CD4-positive, alpha-beta T cell treated with Interleukin-21 for 1 hour (primary cell): ENCODE measurements at regions not wholly inside any gene's neighbourhood (a gene's known extent, or its start where the extent isn't known, plus 50 kb on each side); places are given as distances from the start of the nearest gene placed in this dataset.

Source experiments
- DNase-seq: peaks from one replicate; pipeline ENCODE4 v3.0.0-alpha.2; 2020

- DNase-seq: no peak
Measured at GRCh38 chr2:18123211-18123570, 244.7 kb downstream of the KCNS3 start.

GRCh38 chr2:18122544-18123210 is 244.2 kb downstream of the KCNS3 start:
- no peak for DNase-seq

- DNase-seq: no peak
Measured at GRCh38 chr2:18119883-18120282, 241.4 kb downstream of the KCNS3 start.

GRCh38 chr2:18118703-18119102 is 240.2 kb downstream of the KCNS3 start:
- no peak for DNase-seq

- DNase-seq: no peak
Measured at GRCh38 chr2:18117592-18117991, 239.1 kb downstream of the KCNS3 start.

GRCh38 chr2:18110222-18110621 is 231.8 kb downstream of the KCNS3 start:
- DNase-seq: no peak

- DNase-seq: no peak
Measured at GRCh38 chr2:18106841-18107240, 228.4 kb downstream of the KCNS3 start.

GRCh38 chr2:18105929-18106328 is 227.5 kb downstream of the KCNS3 start:
- DNase-seq: no peak

GRCh38 chr2:18104595-18105224 is 226.2 kb downstream of the KCNS3 start:
- DNase-seq: no peak

GRCh38 chr2:18096836-18097405 is 218.5 kb downstream of the KCNS3 start:
- DNase-seq: no peak

GRCh38 chr2:18094277-18094676 is 215.8 kb downstream of the KCNS3 start:
- DNase-seq: no peak

GRCh38 chr2:18093196-18093595 is 214.7 kb downstream of the KCNS3 start:
- DNase-seq: no peak

GRCh38 chr2:18092760-18093159 is 214.3 kb downstream of the KCNS3 start:
- no peak for DNase-seq

GRCh38 chr2:18085593-18085992 is 207.1 kb downstream of the KCNS3 start:
- no peak for DNase-seq

GRCh38 chr2:18084376-18084775 is 205.9 kb downstream of the KCNS3 start:
- DNase-seq: no peak

GRCh38 chr2:18083806-18084205 is 205.3 kb downstream of the KCNS3 start:
- no peak for DNase-seq

GRCh38 chr2:18078216-18078615 is 199.7 kb downstream of the KCNS3 start:
- DNase-seq: no peak

- no peak for DNase-seq
Measured at GRCh38 chr2:18077704-18078103, 199.2 kb downstream of the KCNS3 start.

- DNase-seq: no peak
Measured at GRCh38 chr2:18077231-18077630, 198.8 kb downstream of the KCNS3 start.

GRCh38 chr2:18074476-18074875 is 196.0 kb downstream of the KCNS3 start:
- no peak for DNase-seq

GRCh38 chr2:18073601-18074000 is 195.1 kb downstream of the KCNS3 start:
- no peak for DNase-seq

- no peak for DNase-seq
Measured at GRCh38 chr2:18067588-18068384, 189.3 kb downstream of the KCNS3 start.

GRCh38 chr2:18066894-18067293 is 188.4 kb downstream of the KCNS3 start:
- DNase-seq: no peak

- DNase-seq: no peak
Measured at GRCh38 chr2:18066066-18066465, 187.6 kb downstream of the KCNS3 start.
